Inflammatory macrophage (primary cell): ENCODE measurements at regions not wholly inside any gene's neighbourhood (a gene's known extent, or its start where the extent isn't known, plus 50 kb on each side); places are given as distances from the start of the nearest gene placed in this dataset.
"Not testable (repeated sequence)": the region's sequence is repeated elsewhere in the genome, so short reads cannot be mapped to it uniquely, and the experiment has no call there.

Source experiments
- DNase-seq, 2 donors: peaks; one replicate each; pipeline ENCODE4 v3.0.0-alpha.2; 2020 to 2022

DNA sequence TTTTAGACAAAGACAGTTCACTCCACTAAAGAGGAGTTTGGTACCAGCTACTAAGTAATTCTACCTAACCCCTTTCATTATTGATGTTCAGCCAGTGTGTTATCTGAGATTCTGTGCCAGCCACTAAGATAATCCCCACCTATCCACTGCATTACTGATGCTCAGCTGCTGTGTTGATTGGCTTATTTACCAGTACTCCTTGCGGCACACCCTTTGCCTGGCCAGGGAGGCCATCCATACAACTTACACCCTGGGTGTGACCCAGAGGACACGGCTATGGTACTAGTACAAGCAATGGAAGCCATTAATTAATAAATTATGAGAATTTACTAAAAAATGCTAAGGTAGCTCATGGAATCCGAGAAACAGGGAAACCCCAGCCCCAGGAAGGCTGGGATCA is 290.7 kb upstream of the CTNNB1 start:
- DNase-seq = no peak

DNA sequence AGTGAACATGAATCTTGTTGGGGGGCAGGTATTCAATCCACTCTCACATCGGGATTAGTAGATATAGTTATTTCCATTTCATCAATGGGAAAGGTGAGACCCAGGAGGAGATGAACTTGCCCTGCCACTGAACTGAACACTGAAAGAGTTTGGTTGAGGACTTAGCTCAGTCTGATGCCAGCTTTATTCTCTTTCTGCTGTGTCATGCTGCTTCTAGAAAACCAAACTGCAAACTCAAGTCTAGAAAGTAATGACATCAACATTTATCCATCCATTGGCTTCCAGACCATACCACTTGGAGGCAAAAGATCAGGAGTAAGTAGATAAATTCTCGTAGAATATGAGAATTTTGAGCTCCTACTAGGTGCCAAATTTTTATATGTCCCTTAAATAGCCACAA is 288.0 kb upstream of the CTNNB1 start:
- no peak for DNase-seq

DNA sequence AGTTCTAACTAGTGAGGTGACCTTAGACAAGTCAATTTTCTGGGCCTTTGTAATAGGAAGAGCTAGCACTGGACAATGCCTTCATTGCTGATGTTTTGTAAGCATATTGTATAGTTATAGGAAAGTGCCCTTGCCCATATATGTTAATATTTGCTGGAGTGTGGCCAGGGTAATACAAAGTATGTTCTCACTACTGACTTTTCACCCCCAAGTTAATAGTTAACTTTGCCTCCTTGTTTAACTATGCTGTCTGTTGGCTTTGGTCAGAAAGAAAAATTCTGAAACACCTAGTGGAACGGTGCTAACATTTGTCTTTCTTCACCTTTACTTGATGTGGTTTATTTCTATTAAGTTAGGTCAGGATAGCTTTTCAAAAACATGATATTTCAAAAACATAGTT is 287.4 kb upstream of the CTNNB1 start:
- DNase-seq = no peak

DNA sequence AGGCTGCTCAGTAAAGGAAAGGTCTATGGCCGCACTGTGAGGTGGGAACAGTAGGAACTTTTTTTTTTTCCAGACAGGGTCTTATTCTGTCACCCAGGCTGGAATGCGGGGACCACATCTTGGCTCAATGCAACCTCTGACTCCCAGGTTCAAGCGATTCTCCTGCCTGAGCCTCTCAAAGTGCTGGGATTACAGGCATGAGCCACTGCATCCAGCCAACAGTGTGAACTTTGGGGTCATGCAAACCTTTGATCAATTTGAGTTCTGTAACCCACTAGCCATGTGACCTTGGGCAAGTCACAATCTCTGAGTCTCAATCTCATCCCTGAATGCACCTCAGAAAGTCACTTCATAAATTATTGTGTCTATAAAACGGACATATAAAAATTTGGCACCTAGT is 286.8 kb upstream of the CTNNB1 start:
- no peak for DNase-seq

DNA sequence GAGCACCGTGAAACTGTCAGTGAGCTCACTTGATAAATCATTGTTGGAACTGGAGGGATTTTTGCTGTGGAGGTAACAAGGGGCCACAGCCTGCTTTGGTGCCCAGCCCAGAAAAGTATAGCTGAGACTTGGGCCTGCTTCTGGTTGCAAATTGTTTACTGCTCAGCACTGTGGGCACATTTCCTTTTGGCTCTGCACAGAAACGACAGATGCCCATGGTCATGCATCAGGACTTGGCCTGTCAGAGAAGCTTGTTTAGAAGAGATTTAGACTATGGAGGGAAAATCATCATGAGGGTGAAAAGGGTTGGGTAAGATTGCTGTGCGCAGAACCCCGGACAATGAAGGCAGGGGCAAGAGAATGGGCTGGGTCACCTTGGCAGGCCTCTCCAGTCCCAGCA is 286.1 kb upstream of the CTNNB1 start:
- DNase-seq = no peak

DNA sequence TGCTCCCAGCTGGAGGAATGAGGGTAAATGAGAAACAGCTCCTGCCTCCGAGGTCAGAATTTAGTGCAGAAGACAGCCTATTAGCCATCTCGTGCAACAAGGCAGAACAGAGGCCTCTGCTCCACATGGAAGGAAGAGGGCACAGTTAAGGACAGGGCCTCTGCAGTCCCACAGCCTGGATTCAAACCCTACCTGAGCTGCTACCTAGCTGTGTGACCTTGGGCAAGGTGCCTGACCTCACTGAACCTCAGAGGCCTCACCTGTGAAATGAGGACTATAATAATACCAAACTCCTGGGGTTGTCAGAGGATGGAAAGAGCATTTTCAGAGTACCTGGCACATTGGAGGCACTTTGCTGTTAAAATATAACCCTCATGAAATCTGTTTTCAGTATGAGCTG is 285.7 kb upstream of the CTNNB1 start:
- DNase-seq = no peak

DNA sequence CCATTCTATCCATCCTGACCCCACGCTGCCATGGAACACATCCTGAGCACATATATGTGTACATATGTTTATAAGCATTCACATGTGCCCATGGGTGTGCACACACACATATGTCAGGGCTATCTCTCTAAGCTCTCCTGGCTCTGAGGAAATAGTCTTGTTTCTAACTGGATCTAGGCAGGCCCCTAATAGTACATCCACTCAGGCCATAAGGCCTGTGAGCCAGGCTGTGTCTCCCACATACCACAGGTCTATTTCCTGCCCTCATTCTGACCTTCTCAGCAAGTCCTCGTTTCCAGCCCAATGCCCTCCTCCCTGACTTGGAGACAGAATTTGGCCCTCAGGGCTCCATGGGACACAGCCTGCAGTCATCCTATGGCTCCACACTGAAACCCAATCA is 284.8 kb upstream of the CTNNB1 start:
- no peak for DNase-seq

DNA sequence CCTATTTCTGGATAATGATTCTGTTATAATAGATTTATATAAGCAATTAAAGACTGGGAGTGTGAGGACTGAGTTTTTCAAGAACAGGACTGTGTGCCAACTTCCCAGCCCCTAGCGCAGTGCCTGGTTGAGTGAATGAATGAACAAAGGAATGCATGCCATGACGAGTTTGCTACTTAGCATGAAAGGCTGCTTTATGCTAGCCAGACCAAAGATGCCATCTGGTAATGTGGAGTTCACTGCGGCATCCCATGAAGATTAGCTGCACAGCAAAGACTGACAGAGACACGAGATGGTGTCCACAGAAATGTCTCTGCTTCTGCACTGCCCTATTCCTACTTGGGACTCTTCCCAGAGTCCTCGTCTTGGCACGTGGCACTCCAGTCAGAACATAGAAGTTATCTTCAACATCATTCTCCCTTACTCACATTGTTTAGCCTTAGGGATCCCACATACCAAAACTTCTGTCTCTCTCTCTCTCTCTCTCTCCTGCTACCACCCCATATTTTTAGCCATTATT is 283.9 kb upstream of the CTNNB1 start:
- DNase-seq = no peak

DNA sequence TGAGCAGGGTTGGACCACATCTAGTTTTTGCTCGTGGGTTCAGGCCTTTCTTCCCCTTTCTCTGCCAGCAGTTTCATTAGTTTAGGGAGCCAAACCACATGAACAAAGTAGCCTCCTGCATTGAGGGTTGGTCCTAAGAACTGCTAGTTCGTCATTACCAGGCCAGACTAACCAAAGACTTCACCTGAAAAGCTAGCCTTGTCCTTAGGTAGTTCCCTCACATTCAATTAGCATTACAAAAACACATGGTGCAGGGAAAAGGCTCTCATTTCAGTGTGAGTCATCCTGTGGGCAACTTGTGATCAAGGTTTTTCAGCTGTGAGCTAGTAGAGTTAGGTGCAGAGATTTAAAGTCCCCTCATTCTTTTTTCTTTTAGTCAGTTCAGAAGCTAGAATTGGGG is 279.3 kb upstream of the CTNNB1 start:
- peak in 1 of 2 donors; percentile 9 for DNase-seq

DNA sequence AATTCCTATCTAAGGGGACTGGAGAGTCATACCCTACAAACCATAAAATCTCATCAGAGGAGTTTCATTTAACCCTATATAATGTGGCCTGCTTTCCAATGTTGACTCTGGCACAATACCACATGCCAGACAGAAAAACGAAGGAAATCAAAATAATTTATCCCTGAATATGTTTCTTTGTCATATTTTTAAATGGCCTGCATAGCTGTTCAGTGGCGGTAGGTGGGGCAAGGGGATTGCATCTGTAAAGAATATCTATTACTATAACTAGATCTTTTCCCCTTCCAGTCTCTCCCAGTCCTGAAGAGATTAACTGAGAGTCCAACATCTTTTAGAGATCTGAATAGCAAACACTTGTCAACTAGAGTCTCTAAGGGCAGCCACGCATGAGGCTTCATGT is 278.1 kb upstream of the CTNNB1 start:
- DNase-seq = no peak

DNA sequence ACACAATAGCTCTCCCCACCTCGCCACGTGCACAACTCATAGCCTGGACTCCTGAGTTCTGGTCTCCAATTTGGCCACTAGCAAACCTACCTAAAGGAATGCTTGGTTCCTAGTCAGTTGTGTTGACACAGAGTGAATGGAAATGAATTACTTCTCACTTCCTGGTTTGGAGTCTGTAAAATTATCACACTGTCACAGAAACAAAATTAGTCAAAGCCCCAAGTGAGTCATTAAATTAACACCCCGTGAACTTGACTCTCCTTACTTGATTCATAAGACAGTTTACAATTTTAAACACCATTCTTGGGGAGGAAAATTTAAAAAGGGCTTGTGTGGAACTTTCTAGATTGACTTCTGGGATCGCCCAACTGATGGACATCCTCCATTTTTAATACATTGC is 276.2 kb upstream of the CTNNB1 start:
- peak; percentile 32 to 37 for DNase-seq

DNA sequence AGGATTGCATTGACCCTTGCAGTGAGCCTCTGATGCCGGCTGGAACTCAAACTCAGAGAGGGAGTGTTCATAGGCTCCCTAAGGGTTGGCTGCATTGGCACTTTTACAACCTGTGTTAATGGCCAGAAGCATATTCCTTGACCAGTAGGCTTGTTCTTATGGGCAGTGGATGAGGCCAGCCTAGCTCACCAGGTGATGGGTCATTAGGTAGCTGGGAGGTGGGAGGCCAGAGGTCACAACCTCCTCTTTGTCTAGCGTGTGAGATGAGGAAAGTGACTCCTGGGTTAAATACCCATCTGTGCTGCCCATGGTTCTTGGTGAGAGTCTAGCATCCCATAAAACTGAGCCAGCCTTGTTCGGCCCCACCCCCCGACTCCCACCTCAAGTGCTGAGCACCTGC is 275.7 kb upstream of the CTNNB1 start:
- DNase-seq = no peak

DNA sequence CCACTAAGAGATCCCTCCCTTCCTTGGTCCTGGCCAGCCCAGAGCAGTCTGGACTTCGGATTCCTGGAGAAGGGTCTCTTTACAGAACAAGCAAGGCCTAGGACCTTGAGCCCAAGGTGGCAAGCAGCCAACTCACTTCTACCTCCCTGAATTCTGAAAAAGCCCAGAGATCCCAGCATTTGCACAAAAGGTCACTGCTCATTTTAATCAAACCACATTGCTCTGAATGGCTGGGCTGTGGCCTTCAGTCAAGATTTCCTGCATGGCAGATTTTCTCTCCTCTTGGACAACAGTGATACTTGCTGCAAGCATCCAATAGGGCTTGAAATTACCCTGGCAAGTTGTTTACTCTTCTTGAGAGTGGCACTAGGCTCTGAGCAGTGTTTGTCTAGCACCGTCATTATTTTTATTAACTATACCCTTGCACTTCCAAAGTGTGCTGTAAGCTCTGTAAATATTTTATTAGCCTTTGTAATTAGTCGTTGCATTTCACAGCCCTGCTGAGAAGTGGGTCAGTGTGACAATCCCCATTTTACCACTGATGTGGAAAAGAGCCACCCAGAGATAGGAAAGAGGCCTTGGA is 274.7 kb upstream of the CTNNB1 start:
- no peak for DNase-seq

DNA sequence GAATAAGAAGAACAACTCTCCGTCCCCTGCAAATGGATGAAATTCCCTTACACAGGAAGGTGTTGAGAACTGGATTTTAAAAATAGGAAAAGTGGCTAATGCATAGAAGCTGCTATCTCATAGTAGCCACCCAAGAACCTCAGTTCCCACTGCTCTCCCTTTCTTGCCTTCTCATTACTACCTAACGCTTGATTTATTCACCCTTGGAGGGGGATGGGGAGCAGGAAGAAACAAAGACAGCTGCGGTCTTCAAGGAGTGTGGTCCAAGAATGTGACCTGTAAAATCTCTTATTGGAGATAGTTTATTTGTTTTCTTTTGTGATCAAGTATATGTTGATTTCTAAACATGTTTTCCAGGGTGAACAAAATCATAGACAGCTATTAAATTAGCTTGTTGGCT is 274.1 kb upstream of the CTNNB1 start:
- DNase-seq = no peak

DNA sequence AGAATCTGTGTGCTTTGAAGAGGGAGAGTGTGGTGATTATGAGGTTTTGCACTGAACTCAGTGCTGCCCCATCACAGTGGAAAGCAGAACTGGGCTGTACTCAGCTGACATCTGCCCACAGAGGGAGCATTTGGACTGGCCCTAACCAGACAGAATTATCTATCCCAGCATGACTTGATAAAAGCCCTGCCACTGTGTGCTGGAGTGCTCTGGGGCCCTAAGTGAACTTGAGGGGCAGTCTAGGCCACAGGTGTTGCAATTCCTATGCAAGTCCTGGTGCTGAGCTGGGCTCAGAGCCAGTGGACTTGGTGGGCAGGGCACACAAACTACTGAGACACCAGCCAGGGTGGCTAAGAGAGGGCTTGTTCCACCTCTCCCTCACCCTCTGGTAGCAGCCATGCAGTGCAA is 269.2 kb upstream of the CTNNB1 start:
- peak; percentile 74 to 85 for DNase-seq

DNA sequence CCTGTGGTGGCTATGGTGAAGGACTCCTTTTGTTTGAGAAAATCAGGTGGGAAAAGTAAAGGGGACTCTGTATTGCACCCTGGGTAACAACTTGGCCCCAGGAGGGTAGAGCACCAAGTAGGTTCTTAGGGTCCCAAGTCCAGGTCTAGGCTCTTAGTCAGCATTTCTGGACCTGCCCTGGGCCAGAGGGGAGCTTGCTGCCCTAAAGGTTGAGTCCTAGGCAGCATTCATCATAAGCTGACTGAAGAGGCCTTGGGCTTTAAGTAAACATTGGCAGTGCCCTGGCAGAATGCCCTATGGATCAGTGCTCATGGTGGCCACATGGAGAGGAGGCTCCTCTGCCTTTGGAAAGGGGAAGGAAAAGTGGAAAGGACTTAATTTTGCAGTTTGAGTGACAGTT is 268.5 kb upstream of the CTNNB1 start:
- no peak for DNase-seq

DNA sequence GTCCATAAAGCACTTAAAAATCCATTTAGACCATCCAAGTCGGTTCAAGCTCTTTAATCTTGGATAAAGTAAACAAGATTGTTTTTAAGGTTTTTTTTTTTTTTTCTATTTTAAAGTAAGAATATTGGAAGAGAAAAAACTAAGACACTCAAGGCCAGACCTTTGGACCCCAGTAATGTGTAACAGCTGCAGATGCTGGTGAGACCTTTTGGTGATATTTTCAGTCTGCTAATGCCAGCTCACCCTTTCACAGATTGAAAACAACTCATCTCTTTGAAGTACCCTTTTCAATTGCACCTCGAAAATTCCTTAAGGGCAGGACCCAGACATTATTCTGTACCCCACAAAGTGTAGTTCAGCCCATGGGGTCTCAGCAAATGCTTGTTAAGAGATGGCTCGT is 260.7 kb upstream of the CTNNB1 start:
- no peak for DNase-seq

DNA sequence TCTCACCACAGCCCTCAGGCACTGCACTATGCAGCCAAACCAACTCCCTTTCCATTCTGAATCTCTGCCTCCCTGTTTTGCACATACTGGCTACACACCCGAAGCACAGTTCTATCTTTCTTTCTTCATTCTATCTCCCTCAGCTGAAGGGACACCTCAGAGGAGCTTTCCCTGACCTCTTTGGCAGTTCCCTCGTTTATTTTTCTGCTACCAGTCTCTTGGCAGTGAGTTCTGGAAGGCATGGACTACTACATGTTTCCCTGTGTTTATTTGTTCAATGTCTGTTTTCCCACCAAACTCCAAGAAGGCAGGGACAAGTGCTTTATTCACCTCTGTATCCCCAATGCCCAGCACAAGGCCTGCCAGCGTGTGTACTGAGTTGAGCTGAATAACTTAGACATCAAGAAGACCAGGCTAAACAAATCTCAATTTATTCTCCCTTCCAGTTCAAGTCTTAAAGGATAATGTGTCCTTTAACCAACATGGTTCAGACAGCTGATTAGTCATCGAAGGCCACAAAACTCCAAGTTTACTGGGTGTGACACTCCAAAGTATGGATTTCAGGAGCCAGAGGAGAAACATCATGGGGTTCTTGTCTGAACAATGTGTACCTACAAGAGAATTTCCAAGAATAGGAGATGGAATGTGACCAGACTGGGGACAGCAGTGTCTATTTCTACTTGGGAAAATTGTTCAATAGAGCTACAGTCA is 260.1 kb upstream of the CTNNB1 start:
- no peak for DNase-seq

DNA sequence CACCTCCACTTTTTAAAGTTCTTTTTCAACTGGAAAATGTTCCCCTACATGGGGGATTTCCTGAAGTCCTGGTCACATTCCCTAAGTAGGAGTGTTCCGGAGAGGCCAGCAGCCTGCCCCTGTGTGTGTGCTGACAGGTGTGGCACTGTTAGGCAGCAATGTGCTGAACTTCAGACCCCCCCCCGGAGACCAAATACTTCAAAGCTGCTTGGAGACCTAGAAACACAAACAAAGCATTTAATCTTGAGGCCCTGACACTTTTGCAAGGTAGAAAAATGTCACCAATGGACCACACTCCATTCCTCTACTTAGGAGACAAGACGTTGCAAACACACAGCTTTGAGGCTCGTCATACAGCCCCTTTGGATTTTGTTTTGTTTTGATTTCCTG is 259.6 kb upstream of the CTNNB1 start:
- DNase-seq = no peak

DNA sequence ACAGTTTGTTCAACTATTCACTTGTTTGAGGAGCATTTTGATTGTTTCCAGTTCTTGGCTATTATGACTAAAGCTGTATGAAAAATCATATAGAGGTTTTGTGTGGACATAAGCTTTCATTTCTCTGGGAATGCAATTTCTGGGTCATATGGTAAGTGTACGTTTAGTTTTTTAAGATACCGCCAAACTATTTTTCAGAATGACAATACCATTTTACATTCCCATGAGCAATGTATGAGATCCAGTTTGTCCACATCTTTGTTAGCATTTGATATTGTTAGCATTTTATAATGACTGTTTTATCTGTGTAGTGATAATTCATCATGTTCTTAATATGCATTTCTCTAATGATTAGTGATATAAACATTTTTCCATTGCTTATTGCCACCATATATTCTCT is 258.7 kb upstream of the CTNNB1 start:
- DNase-seq = no peak

DNA sequence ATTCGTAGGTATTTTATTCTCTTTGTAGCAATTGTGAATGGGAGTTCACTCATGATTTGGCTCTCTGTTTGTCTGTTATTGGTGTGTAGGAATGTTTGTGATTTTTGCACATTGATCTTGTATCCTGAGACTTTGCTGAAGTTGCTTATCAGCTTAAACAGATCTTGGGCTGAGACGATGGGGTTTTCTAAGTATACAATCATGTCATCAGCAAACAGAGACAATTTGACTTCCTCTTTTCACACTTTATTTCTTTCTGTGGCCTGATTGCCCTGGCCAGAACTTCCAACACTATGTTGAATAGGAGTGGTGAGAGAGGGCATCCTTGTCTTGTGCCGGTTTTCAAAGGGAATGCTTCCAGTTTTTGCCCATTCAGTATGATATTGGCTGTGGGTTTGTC is 252.3 kb upstream of the CTNNB1 start:
- DNase-seq = not testable (repeated sequence)

DNA sequence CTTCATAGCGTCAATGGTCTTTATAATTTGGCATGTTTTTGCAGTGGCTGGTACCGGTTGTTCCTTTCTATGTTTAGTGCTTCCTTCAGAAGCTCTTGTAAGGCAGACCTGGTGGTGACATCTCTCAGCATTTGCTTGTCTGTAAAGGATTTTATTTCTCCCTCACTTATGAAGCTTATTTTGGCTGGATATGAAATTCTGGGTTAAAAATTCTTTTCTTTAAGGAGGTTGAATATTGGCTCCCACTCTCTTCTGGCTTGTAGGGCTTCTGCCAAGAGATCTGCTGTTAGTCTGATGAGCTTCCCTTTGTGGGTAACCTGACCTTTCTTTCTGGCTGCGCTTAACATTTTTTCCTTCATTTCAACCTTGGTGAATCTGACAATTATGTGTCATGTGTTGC is 250.0 kb upstream of the CTNNB1 start:
- not testable (repeated sequence) for DNase-seq

DNA sequence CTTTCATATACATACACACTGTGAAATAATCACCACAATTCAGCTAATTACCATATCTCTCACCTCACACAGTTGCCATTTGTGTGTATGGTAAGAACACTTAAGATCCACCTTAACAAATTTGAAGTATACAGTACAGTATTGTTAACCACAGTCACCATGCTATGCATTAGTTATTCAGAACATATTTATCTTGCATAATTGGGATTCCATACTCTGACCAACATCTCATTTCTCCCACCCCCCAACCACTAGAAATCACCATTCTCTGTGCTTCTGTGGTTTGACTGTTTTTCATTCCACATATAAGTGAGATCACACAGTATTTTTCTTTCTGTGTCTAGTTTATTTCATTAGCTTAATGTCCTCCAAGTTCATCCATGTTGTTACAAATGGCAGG is 247.7 kb upstream of the CTNNB1 start:
- DNase-seq = no peak

DNA sequence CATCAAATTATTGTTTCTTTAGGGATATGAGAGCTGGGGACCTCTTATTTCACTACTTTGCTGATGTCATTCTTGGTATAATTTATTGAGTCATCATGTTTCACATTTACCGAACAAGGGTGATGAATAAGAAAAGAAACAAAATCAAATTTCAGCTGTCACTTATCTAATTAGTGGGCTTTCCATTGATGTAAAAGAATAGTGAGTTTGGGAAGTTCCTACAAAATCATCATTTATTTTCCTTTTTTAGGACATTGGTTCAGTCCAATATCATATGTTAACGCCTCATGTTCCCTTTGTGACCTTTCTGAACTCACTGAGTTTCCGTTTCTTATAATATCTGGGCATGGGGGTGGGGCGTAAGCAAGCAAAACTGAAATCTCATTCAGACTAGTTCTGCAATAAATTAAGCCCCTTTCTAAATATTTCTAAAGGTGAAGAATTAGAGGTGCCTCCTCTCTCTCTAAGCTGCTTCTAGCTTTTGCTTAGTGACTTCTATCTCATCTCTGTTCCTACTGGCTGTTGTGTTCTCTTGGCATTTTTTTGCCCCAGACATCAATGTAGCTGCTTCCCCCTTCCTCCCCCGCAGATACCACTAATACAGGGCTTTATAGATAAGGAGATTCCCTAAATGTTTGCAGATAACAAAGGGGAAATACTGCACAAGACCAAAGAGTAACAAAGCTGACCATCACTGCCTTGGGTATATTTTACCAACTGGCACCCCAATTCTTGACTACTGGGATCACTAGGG is 238.0 kb upstream of the CTNNB1 start:
- DNase-seq = no peak
